HG02678 (cell line): ENCODE measurements at regions not wholly inside any gene's neighbourhood (a gene's known extent, or its start where the extent isn't known, plus 50 kb on each side); places are given as distances from the start of the nearest gene placed in this dataset.

Experiments used
- ATAC-seq: cut with Tn5 transposase; IDR thresholded peaks from one replicate; pipeline ENCODE4 v1.9.1; 2021; ENCODE audit warnings: mild to moderate bottlenecking, moderate library complexity; ENCODE audit not compliant: unreplicated experiment

DNA sequence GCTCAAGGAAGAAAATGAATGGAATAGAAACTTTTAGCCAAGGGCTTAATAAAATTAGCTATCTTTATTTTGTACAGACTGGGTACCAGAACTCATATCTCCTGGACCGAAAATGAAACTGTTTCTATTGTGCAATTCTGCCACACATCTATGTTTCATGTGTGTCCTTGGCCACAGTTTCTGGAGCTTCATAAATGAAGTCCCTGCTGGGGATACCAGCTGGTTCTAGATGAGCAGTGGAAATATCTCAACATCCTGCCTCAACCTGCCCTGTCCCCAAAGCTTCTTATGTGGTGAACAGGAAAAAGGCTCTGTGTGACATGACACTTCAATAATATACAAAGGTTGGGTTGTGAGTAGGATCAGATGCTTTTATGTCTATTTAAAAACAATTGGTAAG lies 310.1 kb upstream of the SORCS1 start:
- ATAC-seq, result no peak

DNA sequence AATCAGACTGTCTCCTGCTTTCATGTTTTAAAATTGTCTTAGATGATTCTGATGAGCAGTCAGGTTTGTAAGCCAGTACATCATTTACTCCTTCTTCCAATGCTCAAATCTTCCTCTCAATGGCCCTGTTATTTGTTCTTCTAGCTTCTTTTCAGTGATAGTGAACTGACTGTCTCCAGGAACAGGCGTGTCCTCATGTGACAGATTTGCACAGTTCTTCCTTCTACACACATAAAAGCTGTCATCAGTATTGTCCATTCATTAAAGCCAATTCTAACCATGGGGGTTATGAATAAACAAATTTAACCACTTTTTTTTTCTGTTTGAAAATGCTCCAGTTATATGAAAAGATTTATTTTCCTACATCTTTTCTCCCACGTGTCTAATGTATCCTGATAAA lies 308.7 kb upstream of the SORCS1 start:
- ATAC-seq, result no peak

DNA sequence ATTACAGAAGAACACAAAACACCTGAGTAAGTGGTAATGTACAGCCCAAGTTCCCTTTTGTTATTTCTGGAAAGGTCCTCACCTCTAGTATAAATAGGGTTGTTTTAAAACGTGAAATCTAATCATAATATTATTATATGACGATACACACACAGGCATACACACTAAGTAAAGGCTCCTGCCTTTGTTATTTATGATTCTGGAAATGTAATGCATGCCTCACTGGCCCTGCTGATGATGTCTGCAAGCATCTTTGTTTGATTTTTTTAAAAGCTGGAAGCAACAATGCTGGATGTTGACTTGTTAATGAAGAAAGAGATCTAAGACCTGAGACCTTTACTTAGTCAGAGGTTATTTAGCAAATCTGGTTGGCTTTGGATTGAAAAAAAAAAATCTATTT lies 307.4 kb upstream of the SORCS1 start:
- no peak for ATAC-seq

DNA sequence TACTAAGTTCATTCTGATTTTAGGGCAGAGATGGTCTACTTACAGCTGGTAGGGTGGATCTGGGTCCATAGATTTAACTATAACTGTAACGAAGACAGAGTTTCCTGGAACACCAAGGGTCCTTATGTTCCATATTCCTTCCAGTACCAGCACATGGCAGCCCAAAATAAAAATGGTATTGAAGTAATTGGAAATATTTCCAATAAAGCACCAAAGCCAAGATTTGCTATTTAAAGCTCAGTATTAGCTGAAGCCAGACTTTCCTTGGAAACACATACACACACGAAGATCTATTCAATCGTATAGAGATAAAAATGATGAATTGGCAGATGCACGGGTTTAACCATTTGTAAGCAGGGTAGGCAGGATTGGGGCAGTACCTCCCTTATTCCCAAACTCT lies 289.1 kb upstream of the SORCS1 start:
- no peak for ATAC-seq

DNA sequence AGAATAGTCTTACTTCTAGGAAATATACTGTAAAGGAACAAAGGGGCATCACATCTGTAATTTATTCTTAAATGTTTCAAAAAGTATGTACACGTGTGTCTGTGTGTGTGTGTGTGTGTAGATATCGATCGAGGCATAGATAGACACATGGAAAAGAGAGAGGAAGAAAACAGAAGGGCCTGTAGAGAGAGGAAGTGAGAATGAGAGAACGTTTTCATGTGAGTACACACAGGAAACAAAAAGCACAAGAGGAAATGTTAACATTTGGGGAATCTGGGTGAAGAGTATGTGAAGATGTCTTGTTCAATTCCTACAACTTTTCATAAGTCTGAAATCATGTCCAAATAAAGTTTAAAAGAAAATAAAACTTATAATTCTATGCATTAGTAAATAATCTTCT lies 286.5 kb upstream of the SORCS1 start:
- peak; percentile 42 for ATAC-seq

DNA sequence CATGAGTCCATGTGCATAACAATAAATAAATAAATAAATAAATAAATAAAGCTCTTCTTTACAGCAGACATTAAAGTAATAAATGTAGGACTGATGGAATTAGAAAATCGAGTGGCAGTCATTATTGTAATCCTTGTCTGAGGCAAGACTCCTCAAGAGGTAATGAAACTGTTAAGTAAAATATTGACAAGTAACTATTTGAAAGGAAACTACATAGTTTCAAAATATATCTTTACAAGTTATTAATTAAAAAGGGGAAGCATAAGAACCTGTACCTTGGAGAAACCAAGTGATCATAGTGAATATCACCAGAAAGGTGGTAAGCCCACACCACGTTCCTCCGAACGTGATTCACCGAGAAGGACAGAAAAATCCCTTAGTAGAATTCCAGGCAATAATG lies 285.6 kb upstream of the SORCS1 start:
- peak; percentile 58 for ATAC-seq

DNA sequence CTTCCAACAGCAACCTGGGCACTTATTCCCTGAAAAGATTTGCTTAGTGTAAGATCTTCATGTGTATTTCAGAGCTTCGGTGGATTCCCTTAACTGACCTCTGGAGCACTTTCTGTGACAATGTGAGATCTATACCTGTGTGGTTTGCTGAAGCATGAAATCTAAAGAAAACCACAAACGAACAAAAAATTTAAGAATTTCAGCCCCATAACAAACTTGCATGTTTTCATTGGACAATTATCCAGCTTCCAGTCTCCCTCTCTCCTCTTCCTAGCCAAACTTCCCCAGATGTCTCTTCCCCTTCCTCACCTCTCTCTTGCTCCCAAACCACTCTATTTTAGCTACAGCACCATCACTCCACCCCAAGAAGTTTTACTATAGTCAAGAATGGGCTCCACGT lies 279.9 kb upstream of the SORCS1 start:
- peak; percentile 37 for ATAC-seq

DNA sequence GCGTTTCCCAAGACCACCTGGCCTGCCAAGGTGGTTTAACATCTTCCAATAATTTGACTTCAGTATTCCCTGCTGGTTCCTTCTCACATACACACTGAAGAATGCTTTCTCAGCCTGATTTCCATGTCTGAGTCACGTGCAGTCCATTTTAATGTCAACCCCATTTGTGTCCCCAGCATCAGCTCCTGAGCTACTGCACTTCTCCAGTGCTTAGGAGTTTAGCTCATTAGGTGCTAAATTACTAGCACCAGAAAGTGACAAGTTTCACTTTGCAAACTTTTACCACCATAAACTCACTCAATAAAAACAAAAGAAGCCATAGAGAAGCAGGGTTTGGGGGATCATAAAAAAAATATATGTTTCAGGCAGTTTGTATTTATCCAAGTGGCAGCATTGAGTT lies 279.3 kb upstream of the SORCS1 start:
- no peak for ATAC-seq

DNA sequence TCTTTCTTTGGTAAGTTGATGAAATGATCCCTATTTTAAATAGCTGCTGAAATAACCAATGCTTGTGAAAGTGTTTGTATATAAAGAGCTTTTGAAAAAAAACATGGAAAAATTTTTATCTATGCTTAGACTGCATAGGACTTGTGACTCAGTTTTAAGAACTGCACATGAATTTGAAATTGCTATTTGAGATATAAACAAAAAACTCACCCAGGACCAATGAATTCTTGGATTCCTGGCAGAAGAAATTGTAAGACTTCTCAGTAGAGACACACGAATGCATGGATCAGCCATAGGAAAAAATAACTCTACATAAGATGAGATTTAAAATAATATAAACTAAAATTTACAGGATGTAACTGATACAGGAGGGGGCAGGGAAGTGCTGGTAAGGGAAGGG lies 278.8 kb upstream of the SORCS1 start:
- no peak for ATAC-seq

DNA sequence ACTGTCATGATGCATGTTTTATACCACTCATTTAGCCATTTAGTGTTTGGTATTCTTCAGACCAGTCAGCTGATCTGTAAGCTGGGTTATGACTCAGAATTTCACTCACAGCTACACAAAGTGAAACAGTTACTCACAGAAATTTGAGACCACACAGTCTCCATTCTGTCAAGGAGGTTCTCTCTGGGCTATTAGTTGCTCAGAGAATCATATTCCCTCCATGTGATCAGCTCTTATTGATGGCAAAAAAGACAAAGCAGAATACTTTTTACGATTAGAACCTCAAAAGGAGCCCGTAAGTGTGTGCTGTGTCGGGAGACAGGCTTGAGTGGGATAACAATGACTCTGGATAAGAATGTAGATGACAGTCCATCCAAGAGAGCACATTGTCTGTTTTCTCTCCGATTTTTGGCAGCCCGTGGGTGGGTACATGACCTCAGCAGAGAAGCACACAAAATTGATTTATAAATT lies 277.6 kb upstream of the SORCS1 start:
- ATAC-seq, result peak; percentile 96

DNA sequence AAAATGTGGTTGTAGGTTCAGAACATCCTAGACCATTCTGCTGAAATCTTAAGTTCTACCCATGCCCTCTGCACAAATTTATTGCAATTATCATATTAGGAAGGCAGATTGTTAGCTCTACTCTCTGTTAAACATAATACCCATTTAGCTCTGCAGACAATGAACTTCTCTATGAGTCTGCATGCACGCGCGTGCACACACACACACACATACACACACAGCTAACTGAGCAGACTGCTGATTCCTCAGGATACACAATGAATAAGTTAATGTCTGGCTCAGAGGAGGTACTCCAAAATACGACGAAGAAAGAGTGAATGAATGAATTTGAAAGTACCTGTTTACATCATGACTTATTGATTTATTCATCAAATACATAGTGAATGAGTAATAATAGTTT lies 276.2 kb upstream of the SORCS1 start:
- ATAC-seq, result no peak

DNA sequence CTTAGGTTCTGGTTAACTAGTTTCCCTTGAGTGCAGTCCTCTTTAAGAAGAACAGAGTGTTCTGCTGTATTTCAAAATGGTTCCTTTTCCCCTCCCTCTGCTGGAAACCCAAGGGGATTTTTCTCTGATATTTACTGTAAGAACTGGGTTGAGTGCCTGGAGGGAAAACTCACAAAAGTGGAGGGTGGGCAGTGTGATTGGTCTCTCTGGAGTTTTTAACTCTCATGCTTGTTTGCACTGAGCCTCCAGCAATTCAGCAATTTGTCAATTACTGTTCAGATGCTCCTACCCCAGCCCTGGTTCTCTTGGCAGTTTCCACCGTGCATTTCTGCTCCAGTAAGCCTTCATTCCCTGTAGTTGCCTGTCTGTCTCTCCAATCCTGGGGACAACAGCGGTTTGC lies 273.4 kb upstream of the SORCS1 start:
- no peak for ATAC-seq

DNA sequence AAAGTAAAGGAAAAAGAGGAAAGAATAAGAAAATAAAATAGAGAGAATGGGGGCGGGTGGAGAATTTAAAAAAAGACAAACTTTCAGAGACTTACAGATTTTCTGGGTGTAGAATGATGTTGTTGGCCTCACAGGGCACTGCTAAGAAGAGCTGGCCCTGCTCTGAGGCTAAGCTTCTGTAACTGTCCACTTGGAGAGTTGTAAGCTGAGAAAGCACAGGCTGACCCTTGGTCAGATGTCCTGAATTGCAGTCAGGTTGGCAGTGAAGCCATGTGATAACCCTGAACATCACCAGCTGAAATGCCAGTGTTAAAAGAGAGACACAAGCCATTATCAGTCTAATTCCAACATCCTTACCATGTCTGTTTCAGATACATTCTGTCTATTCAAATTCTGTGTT lies 272.1 kb upstream of the SORCS1 start:
- no peak for ATAC-seq

DNA sequence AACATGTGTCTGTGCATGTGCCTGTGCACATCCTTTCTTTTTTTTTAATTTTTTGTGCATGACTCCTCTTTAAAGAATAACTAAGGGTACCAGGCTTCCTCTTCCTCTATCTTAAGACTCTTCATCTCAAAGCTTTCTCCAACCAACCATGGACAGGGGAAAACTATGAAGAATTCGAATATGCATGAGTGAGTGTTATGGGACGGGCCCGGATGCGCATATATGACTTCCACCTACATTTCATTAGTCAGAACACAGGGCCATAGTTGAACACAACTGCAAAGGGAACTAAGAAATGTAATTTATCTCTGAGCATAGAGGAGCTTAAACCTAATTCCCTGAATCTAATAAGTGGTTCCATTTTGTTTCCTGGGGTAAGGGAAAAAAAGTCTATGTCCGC lies 270.3 kb upstream of the SORCS1 start:
- ATAC-seq, result peak; percentile 44

DNA sequence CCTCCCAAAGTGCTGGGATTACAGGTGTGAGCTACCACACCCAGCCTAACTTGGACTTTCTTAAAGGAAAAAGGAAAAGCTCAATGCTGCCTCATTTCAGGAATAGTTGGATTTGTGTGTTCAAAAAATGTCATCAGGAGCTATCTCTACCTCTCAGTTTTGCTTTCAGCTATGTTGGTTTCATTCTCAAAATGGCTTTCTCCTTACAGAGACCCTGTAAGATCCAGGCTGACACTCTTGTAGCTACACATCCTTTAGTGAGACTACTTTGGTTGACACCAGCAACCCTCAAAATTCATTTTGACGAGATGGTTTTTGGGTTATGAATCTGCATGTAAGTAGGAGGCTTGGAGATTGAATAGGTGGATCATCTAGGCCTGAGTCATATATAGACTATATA lies 269.7 kb upstream of the SORCS1 start:
- ATAC-seq, result no peak

DNA sequence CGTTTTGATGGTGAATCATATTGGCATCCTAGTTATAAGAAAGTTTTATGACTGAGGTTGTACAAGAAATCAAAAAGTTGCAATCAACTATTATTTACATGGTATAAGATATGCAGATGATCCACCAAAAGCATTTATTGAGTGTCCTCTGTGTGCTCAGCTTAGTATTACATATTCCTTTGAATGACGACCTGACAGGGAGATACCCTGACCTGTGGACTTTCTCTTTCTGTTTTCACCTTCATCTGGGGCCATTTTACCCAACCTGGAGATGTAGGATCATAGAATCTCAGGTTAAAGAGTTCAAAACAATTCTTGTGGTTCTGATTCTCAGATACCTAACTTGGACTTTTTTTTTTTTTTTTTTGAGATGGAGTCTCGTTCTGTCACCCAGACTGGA lies 269.1 kb upstream of the SORCS1 start:
- no peak for ATAC-seq

DNA sequence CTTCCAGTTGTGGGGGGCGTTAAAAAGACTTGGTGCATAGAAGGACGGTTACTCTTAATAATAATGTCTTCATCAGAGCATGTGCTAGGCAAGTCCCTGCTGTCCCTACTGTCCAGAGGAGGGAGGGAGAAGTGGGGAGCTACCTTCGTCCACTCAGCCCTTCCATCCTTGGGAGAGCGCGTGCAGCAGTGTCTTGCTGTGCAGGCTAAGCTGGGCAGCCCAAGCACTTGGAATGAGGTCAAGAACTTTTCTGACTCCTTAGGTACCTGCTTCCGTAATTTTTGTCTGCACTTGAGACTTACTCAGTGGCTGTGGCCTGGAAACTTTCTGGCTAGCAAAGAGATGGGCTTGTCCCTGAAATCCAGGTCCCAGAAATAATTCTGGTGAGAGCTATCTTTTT lies 265.9 kb upstream of the SORCS1 start:
- ATAC-seq, result no peak

DNA sequence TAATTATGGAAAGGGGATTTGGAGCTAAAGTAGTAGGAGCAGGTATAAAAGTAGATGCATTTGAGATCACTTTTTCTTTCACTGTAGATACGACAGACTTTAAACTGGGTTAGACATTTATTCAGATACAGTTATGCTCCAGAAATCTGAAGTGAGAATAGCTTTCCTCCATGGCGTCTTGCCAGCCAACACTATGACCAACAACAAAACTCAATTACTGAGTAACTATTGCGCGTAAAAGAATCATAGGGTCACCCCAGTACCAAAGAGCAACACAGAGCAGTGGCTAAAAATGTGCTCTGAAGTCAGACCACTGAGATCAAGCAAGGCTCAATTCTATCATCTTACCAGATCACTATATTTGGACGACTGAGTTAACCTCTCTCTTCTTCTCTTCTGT lies 262.5 kb upstream of the SORCS1 start:
- ATAC-seq, result no peak

DNA sequence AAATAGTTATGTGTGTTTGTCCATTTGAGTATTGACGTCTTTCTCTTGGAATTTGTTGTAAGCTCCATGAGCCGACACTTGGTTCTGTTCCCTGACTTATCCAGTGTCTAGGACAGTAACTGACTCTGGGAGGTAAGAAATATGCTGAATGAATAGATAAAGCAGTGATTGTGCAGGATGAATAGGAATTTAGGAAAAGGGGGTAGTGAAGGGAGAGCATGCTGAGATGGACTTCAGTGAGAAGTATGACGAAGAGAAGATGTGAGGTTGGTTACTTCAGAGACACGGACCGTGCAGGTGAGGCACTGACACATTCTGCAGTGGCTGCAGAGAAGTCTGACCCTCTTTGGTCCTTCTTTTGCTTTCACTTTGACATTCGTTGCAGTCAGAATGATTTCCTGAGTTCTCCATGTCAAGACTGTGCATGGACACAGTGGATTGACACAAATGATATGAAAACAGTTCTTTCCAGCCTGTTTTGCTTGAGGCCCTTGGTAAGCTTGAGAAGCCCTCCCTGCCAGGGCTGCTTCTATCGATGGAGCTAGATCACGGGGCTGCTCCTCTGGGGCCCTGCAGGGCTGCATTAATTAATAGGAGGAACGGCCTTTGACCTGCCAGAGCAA lies 261.5 kb upstream of the SORCS1 start:
- ATAC-seq, result peak; percentile 69

DNA sequence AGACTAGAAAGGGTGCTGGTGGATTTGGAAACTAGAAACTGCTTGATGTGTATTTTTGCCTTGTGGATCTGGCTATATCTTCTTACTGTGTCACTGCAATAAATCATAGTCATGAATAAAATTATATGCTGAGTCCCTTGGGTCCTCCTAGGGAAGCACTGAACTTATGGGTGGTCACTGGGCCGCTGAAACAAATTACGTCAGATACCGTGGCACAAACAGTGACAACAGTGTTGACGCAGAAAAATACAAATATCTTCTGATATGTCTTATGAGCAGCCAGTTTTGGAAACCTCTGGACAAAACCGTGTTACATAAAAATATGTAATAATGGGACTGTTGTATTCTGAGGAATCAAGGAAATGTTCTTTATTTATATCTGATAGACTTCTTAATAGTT lies 260.1 kb upstream of the SORCS1 start:
- no peak for ATAC-seq

DNA sequence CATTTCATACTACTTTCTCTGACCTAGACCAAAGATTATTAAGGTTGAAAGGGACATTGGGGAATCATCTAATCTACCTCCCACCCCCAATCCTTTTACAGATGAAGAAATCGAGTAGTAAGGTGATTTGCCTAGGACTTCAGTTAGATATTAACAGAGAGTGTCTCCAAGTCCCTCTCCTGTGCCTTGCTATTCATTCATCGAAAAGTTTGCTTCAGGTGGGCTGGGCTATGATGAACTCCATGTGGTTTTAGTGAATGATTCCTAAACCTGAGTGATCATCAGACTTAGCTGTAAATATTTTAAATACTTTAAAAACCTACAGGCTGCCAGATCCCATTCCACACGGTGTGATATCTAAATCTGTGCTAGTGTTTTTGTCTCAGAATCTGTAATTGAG lies 259.4 kb upstream of the SORCS1 start:
- ATAC-seq, result peak; percentile 54

DNA sequence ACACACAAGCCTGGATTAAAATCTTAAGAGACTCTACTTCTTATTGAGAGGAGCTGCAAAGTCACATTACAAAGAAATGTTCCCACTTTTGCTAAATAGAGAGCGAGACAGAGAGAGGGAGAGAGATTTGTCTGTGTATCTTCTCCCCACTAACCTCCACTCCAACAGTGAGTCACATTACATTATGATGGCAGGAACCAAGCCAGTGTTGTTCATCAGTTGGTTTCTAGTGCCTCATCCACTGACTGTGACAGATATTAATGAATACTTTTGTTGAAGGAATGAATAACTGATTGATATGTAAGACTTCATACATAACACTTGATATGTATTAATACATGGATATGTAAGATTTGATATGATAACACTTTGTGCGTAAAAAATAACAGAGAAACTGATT lies 258.2 kb upstream of the SORCS1 start:
- no peak for ATAC-seq

DNA sequence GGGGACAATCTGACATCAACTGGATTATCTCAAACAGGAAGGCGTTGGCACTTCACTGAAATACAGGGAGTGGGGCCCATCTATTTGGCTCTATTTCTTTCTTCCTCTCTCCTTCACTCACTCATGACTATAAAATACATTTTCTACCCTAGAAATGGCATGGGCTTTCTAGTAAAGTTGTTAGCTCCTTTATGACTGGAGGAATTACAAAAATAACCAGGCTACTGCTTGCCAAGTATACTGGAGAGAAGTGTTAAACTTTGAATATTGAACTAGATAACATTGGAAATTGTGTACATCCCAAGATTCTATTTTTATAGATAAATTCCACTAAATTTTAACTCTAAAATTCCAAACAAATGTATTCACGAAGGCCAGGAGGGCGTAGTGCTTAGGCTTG lies 255.7 kb upstream of the SORCS1 start:
- no peak for ATAC-seq
